HepG2 (cell line): ENCODE measurements at regions not wholly inside any gene's neighbourhood (a gene's known extent, or its start where the extent isn't known, plus 50 kb on each side); places are given as distances from the start of the nearest gene placed in this dataset.

Source experiments
- ATF5 ChIP-seq: sonication (generic); formaldehyde crosslinking; IDR thresholded peaks from 2 replicates; pipeline ENCODE4 v1.4.0; 2020; ENCODE audit warnings: mild to moderate bottlenecking, low read depth, missing genetic modification reagents
- ATM ChIP-seq: fragments of 450-650 bp; IDR thresholded peaks from 2 replicates; pipeline ENCODE4 v1.7.1; 2017; ENCODE audit warnings: mild to moderate bottlenecking, borderline replicate concordance
- CCDC6 ChIP-seq: sonication (generic); formaldehyde crosslinking; IDR thresholded peaks from 2 replicates; pipeline ENCODE4 v1.8.1; 2022; ENCODE audit warnings: mild to moderate bottlenecking, missing genetic modification reagents, moderate library complexity
- CREB1 ChIP-seq, 2 experiments: fragments of 450-650 bp in 1 of 2; IDR thresholded peaks; 2 replicates each; pipeline ENCODE4 v1.6.1; 2016 to 2017; ENCODE audit warnings: control low read depth in 1 of 2, mild to moderate bottlenecking in 1 of 2, missing compliant biosample characterization in 1 of 2, missing genetic modification characterization in 1 of 2
- EP300 ChIP-seq, 3 experiments: sonication (generic) in 1 of 3; formaldehyde crosslinking in 1 of 3; IDR thresholded peaks; 2 replicates each; pipeline versions ENCODE4 v1.5.1 to v1.6.1; 2011 to 2020; ENCODE audit warnings: low read depth in 2 of 3, low read length in 2 of 3, borderline replicate concordance in 1 of 3, improper control_type of control experiment in 1 of 3, mild to moderate bottlenecking in 1 of 3, missing genetic modification reagents in 1 of 3, moderate library complexity in 1 of 3
- GLMP ChIP-seq: sonication (generic); formaldehyde crosslinking; IDR thresholded peaks from 2 replicates; pipeline ENCODE4 v1.9.0; 2021; ENCODE audit warnings: missing genetic modification reagents, mild to moderate bottlenecking, borderline replicate concordance
- MAFK ChIP-seq, 2 experiments: IDR thresholded peaks in 1 of 2; conservative IDR thresholded peaks in 1 of 2; 2 replicates each; pipeline ENCODE4 v1.6.1; 2011; ENCODE audit warnings: improper control_type of control experiment in 2 of 2, low read length in 2 of 2
- MED8 ChIP-seq: sonication (generic); formaldehyde crosslinking; IDR thresholded peaks from 2 replicates; pipeline ENCODE4 v1.8.1; 2023; ENCODE audit warnings: mild to moderate bottlenecking, missing genetic modification reagents; ENCODE audit not compliant: insufficient replicate concordance
- MIER3 ChIP-seq: IDR thresholded peaks from 2 replicates; pipeline ENCODE4 v1.6.1; 2016; ENCODE audit warnings: missing compliant biosample characterization, borderline replicate concordance
- PTBP1 ChIP-seq: fragments of 200-400 bp; formaldehyde crosslinking; IDR thresholded peaks from 2 replicates; pipeline ENCODE4 v1.6.1; 2018; ENCODE audit warnings: low read length, low read depth; ENCODE audit not compliant: poor library complexity, severe bottlenecking
- RELA ChIP-seq: sonication (generic); formaldehyde crosslinking; IDR thresholded peaks from 2 replicates; pipeline ENCODE4 v1.4.0; 2020; ENCODE audit warnings: missing genetic modification reagents
- REPIN1 ChIP-seq: sonication (generic); formaldehyde crosslinking; IDR thresholded peaks from 2 replicates; pipeline ENCODE4 v1.8.0; 2022; ENCODE audit warnings: missing genetic modification reagents, low read depth, mild to moderate bottlenecking, borderline replicate concordance
- RFX5 ChIP-seq: IDR thresholded peaks from 2 replicates; pipeline ENCODE4 v1.6.1; 2011; ENCODE audit warnings: low read depth, low read length, improper control_type of control experiment
- SRSF1 ChIP-seq: fragments of 200-400 bp; formaldehyde crosslinking; optimal IDR thresholded peaks from 2 replicates; pipeline ENCODE3; 2017; ENCODE audit warnings: mild to moderate bottlenecking, low read depth, low read length, moderate library complexity
- STAT5B ChIP-seq: sonication (generic); formaldehyde crosslinking; IDR thresholded peaks from 2 replicates; pipeline ENCODE4 v1.4.0; 2020; ENCODE audit warnings: missing genetic modification reagents
- TERF1 ChIP-seq: sonication (generic); formaldehyde crosslinking; IDR thresholded peaks from 2 replicates; pipeline ENCODE4 v1.8.0; 2022; ENCODE audit warnings: mild to moderate bottlenecking, missing genetic modification reagents, moderate library complexity
- TRIM24 ChIP-seq: sonication (generic); formaldehyde crosslinking; IDR thresholded peaks from 2 replicates; pipeline ENCODE4 v1.8.0; 2022; ENCODE audit warnings: mild to moderate bottlenecking, missing genetic modification reagents
- USF2 ChIP-seq, 2 experiments: sonication (generic) in 1 of 2; formaldehyde crosslinking in 1 of 2; IDR thresholded peaks; 2 replicates each; pipeline versions ENCODE4 v1.5.1 to v1.6.1; 2011 to 2020; ENCODE audit warnings: borderline replicate concordance in 1 of 2, low read depth in 1 of 2, low read length in 1 of 2, mild to moderate bottlenecking in 1 of 2, missing genetic modification reagents in 1 of 2, moderate library complexity in 1 of 2
- ZMAT5 ChIP-seq: sonication (generic); formaldehyde crosslinking; IDR thresholded peaks from 2 replicates; pipeline ENCODE4 v1.5.0; 2020; ENCODE audit warnings: mild to moderate bottlenecking, low read depth, missing genetic modification reagents, borderline replicate concordance
- ZNF33B ChIP-seq: sonication (generic); formaldehyde crosslinking; IDR thresholded peaks from 2 replicates; pipeline ENCODE4 v1.5.1; 2020; ENCODE audit warnings: mild to moderate bottlenecking, missing genetic modification reagents
- ZNF484 ChIP-seq: sonication (generic); formaldehyde crosslinking; IDR thresholded peaks from 2 replicates; pipeline ENCODE4 v1.5.1; 2020; ENCODE audit warnings: mild to moderate bottlenecking, low read depth, missing genetic modification reagents, borderline replicate concordance
- ZNF546 ChIP-seq: sonication (generic); formaldehyde crosslinking; conservative IDR thresholded peaks from 2 replicates; pipeline ENCODE4 v1.8.1; 2023; ENCODE audit warnings: mild to moderate bottlenecking, missing genetic modification reagents
- ZNF598 ChIP-seq: sonication (generic); formaldehyde crosslinking; IDR thresholded peaks from 2 replicates; pipeline ENCODE4 v1.5.1; 2020; ENCODE audit warnings: mild to moderate bottlenecking, missing genetic modification reagents, borderline replicate concordance
- ZSCAN20 ChIP-seq: sonication (generic); formaldehyde crosslinking; IDR thresholded peaks from 2 replicates; pipeline ENCODE4 v1.4.0; 2020; ENCODE audit warnings: missing genetic modification reagents, mild to moderate bottlenecking, borderline replicate concordance

- no peak for TF ChIP-seq MED8 (CRISPR knock-in tag)
- TF ChIP-seq TRIM24 (CRISPR knock-in tag): no peak
- TF ChIP-seq GLMP (CRISPR knock-in tag): no peak
- TF ChIP-seq ATF5 (CRISPR knock-in tag): no peak
- TF ChIP-seq EP300 (IDR thresholded peaks at IDR 0.05; ENCODE audit: low read depth in 2 of 2, low read length in 2 of 2): peak in 1 of 2 experiments; percentile 46; a peak in 2 of 4 replicates
- no peak for TF ChIP-seq EP300 (CRISPR knock-in tag; IDR thresholded peaks at IDR 0.05; ENCODE audit: borderline replicate concordance)
- no peak for TF ChIP-seq MIER3
- no peak for TF ChIP-seq ZSCAN20 (CRISPR knock-in tag)
- TF ChIP-seq CREB1 (IDR thresholded peaks at IDR 0.05): no peak
- peak; percentile 33; the same call in 1 of the 2 replicates for TF ChIP-seq CREB1 (CRISPR knock-in tag; IDR thresholded peaks at IDR 0.05)
- TF ChIP-seq ATM: no peak
- TF ChIP-seq USF2 (IDR thresholded peaks at IDR 0.05; ENCODE audit: low read depth, low read length): no peak
- TF ChIP-seq USF2 (CRISPR knock-in tag; IDR thresholded peaks at IDR 0.05; ENCODE audit: borderline replicate concordance): no peak
- no peak for TF ChIP-seq ZNF546
- no peak for TF ChIP-seq REPIN1 (CRISPR knock-in tag)
- TF ChIP-seq ZNF484 (CRISPR knock-in tag): no peak
- TF ChIP-seq ZNF33B (CRISPR knock-in tag): no peak
- no peak for TF ChIP-seq RELA (CRISPR knock-in tag)
- no peak for TF ChIP-seq SRSF1
- TF ChIP-seq ZNF598 (CRISPR knock-in tag): no peak
- TF ChIP-seq ZMAT5 (CRISPR knock-in tag): no peak
- no peak for TF ChIP-seq CCDC6
- TF ChIP-seq MAFK (conservative IDR thresholded peaks at IDR 0.05 in 1 of 2, IDR thresholded peaks at IDR 0.05 in 1 of 2; ENCODE audit: low read length in 2 of 2): no peak
- no peak for TF ChIP-seq RFX5
- no peak for TF ChIP-seq PTBP1
- TF ChIP-seq TERF1: no peak
- no peak for TF ChIP-seq STAT5B (CRISPR knock-in tag)
Observed at GRCh38 chr5:96093890-96094381, 132.3 kb upstream of the ELL2 start (continued).
